GM19397 (cell line): ENCODE measurements at regions not wholly inside any gene's neighbourhood (a gene's known extent, or its start where the extent isn't known, plus 50 kb on each side); places are given as distances from the start of the nearest gene placed in this dataset.
"Not testable (repeated sequence)": the region's sequence is repeated elsewhere in the genome, so short reads cannot be mapped to it uniquely, and the experiment has no call there.

ENCODE experiments used
- ATAC-seq: cut with Tn5 transposase; IDR thresholded peaks from one replicate; pipeline ENCODE4 v1.9.1; 2021; ENCODE audit warnings: mild to moderate bottlenecking, moderate library complexity; ENCODE audit not compliant: unreplicated experiment

GRCh38 chr13:66237411-66238062 lies 992.6 kb downstream of the PCDH9 start:
- no peak for ATAC-seq

GRCh38 chr13:66234159-66234558 lies 996.0 kb downstream of the PCDH9 start:
- no peak for ATAC-seq

- ATAC-seq: not testable (repeated sequence)
Observed at GRCh38 chr13:66231958-66232357, 998.2 kb downstream of the PCDH9 start.

DNA sequence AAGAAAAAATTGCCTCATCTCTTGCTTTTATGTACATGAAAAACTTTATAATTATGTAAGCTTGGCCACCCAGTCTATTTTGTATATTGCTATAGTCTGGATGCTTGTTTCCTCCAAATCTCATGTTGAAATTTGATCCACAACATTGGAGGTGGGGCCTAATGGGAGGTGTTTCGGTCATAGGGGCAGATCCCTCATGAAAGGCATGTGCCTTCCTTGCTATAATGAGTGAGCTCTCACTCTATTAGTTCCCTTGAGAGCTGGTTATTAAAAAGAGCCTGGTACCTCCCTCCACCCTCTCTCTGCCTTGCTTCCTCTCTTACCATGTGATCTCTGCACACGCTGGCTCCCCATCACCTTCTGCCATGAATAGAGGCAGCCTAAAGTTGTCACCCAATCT lies 1005.1 kb downstream of the PCDH9 start:
- ATAC-seq: no peak

DNA sequence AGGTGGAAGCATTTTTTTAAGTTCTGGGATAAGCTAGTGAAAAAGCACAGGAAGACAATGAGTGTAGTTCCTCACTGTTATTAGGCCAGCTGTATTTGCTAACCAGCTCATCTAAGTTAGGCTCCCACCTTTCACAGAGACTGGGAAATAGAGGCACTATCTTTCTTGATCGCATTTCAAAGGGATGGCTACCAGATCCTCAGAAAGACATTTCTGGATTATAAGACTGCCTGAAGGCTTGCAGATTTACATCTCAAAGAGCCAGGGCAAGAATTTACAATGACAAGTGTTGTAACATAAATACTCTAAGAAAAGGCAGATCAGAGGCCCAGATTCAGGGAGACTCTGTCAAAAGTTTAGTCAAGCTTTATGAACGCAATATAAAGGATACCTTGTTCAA lies 1005.5 kb downstream of the PCDH9 start:
- ATAC-seq: no peak

GRCh38 chr13:66222926-66223325 lies 1007.2 kb downstream of the PCDH9 start:
- ATAC-seq: no peak

- no peak for ATAC-seq
Observed at GRCh38 chr13:66222127-66222526, 1008.0 kb downstream of the PCDH9 start.

DNA sequence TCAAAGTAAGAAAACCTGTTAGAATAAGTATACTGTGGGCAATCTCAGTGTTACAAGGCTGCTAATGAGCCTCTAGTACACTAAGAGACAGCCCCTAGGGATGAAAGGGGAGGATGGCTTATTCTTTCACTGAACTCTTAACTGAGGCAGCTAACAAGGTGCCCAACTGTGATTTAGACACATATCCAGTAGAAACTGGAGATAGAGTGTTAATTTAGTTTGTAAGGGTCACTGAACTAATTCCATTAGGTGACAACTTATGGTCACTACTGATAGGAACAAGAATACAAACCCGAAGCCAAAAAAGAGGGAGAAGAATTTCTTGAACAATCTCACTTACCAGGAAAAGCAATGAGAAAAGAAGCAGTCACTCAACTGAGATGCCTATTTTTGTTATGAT lies 1010.6 kb downstream of the PCDH9 start:
- ATAC-seq: no peak

- ATAC-seq: no peak
Observed at GRCh38 chr13:66218583-66218982, 1011.6 kb downstream of the PCDH9 start.

GRCh38 chr13:66216728-66217127 lies 1013.4 kb downstream of the PCDH9 start:
- ATAC-seq: no peak

DNA sequence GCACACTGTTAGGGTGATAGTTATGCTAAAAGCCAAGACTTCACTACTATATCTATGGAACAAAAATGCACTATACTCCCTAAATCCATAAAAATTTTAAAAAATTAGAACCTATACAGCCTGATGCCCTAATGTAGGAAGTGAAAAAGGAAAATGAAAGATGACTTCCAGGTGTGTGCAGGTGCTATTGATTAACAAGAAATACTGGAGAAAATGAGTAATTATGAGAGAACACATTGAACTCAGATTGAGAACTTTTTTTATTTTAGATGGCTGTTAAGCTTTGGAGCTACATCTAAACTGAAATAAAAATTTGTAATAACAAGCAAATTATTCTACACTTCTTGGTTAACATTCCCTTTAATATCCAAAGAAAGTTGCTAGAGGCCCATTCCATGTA lies 1015.7 kb downstream of the PCDH9 start:
- no peak for ATAC-seq

DNA sequence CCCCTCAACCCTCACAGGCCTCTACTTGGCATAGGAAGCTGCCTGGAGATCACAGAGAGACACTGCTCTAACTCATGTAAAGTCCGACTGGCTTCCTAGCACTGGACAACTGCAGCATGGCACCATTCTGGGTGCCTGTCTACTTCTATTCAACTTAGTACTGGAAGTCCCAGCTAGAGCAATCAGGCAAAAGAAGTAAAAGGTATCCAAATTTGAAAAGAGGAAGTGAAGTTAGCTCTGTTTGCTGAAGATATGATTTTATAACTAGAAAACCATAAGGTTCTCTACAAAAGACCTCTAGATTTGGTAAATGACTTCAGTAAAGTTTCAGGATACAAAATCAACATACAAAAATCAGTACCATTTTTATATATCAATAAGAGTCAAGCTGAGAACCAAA lies 1017.6 kb downstream of the PCDH9 start:
- ATAC-seq: no peak

DNA sequence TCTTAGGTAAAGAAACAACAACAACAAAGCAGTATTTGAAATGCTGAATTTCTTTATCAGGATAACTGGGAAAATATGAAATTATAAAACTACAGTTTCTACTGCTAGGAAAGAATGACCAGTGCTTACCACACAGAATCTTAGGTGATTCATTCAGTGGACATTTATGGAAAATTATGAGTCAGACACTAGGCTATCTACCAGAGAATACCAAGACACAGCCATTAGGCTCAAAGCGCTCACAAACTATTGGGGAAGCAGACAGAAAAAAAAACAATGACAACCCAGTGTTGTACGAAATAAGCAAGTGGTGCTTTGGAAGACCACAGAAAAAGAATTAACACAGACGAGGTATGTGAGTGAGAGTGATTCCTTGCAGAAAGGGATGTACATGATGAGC lies 1019.5 kb downstream of the PCDH9 start:
- ATAC-seq: no peak

DNA sequence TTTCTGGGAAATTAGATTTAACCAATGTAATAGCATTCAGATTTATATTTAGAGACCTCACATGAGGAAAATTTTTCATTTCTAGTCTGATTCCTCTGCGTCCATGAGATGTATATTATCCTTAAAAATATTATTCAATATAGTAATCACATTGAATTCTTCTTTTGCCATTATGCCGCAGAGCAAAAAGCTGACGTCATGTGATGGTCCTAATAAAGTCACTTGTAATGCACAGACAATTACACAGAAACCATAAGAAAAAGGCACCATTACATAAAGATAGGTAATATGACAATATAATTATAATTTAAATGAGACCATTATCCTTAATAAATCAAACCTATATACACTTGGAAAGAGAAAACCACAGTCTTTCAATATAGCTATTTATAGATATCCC lies 1021.5 kb downstream of the PCDH9 start:
- no peak for ATAC-seq

- no peak for ATAC-seq
Observed at GRCh38 chr13:66207610-66208009, 1022.5 kb downstream of the PCDH9 start.

DNA sequence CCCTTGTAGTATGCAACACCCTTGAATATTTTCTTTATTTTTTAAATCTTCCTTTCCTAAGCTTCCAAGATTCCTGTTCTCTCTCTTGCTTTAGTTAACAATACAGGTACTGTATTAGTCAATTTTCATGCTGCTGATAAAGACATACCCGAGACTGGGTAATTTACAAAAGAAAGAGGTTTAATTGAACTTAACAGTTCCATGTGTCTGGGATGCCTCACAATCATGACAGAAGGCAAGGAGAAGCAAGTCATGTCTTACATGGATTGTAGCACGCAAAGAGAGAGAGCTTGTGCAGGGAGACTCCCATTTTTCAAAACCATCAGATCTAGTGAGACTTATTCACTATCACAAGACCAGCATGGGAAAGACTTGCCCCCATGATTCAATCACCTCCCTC lies 1024.3 kb downstream of the PCDH9 start:
- no peak for ATAC-seq

GRCh38 chr13:66200555-66200954 lies 1029.6 kb downstream of the PCDH9 start:
- no peak for ATAC-seq

- no peak for ATAC-seq
Observed at GRCh38 chr13:66195238-66195637, 1034.9 kb downstream of the PCDH9 start.

DNA sequence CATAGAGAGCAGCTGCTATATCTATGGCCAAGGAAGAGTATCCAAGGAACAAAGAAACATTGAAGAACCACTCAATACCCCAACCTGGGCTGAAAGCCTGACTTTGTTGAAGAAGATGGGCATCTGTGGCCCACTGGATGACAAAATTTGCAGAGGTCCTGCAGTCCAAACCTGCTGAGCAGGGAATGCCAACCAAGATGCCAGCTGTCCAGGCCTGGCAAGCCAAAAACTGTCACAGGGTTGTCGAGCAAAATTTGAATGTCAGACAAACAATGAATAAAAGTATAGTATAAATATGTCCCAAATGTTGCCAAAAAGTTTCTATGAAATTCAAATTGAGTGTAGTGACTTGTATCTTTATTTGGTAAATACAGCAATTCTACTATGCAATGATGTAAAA lies 1040.2 kb downstream of the PCDH9 start:
- no peak for ATAC-seq

DNA sequence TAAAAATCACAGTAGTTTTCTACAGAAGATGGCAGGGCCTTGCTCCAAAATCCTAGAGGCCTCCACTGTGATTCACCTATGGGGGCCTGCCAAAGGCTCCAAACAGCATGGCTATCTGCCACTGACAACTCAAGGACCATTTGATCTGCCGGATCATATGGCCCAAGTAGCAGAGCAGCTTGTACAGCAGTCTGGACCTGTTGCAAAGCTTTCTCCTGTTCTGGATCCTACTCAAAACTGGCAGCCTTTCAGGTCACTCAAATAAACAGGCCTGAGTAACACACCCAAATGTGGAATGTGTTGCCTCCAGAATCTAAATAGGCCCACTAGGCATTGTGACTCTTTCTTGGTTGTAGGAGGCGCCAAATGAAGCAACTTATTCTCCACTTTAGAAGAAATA lies 1049.3 kb downstream of the PCDH9 start:
- ATAC-seq: no peak

DNA sequence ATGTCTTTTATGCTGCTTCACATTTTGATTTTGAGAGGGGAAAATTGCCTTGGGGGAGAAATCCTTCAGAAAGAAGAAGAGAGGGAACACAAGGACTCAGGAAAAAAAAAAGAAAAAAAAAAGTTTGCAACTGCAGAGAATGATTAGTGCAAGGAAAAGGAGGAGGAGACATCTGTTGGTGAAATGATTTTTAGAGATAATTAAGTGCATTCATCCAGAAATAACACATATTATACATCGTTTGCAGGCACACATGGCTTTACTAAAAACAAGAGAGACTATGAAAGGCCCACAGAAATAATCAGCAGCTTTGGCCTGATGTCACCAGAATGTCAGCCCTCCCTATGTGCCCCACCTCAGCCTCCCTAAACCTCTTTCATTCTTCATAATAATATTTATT lies 1058.2 kb downstream of the PCDH9 start:
- ATAC-seq: no peak

GRCh38 chr13:66162470-66162869 lies 1067.7 kb downstream of the PCDH9 start:
- no peak for ATAC-seq

GRCh38 chr13:66159511-66159910 lies 1070.6 kb downstream of the PCDH9 start:
- ATAC-seq: peak; percentile 76
